ENCODE measurements at regions not wholly inside any gene's neighbourhood (a gene's known extent, or its start where the extent isn't known, plus 50 kb on each side); places are given as distances from the start of the nearest gene placed in this dataset.
"Not testable (repeated sequence)": the region's sequence is repeated elsewhere in the genome, so short reads cannot be mapped to it uniquely, and the experiment has no call there.

DNA sequence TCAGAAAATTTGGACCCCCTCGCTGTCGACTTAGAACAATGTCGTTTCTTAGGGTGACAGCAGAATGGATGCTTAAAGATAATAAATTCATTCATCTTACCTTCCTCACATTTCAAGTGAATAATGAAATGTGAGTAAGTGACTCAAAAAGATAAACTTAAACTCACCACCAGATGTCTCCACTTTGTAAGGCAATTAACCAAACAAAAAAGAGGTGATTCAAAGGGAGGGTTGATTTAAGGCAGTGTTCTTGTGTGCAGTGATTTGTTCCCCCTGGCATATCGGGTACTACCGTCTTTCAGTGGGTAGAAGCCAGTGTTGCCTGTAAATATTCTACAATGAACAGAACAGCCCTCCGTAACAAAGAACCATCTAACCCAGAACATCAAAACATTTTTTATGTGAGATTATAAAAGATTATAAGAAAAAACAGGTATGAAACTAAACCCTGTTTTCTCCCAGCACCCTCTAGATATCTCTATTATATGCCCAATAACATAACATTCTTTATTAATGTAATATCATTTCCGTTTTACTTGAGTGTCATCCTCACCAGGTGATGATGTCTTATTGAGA, 589.7 kb downstream of the CBLN4 start:
- DNase-seq (ENCODE audit: low read depth): no peak

DNA sequence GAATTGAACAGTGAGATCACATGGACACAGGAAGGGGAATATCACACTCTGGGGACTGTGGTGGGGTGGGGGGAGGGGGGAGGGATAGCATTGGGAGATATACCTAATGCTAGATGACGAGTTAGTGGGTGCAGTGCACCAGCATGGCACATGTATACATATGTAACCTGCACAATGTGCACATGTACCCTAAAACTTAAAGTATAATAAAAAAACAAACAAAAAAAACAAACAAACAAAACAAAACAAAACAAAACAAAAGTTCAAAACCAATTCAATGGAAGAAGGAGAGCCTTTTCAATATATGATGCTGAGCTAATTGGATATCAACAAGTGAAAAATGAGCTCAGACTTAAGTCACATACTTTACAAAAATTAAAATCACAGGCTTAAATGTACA, 592.8 kb downstream of the CBLN4 start:
- DNase-seq (ENCODE audit: low read depth): not testable (repeated sequence)

- DNase-seq (ENCODE audit: low read depth): no peak
These were observed 598.4 kb downstream of the CBLN4 start for GRCh38 chr20:55406891-55407290.

GRCh38 chr20:55394592-55394991, 610.7 kb downstream of the CBLN4 start:
- DNase-seq (ENCODE audit: low read depth): no peak

DNA sequence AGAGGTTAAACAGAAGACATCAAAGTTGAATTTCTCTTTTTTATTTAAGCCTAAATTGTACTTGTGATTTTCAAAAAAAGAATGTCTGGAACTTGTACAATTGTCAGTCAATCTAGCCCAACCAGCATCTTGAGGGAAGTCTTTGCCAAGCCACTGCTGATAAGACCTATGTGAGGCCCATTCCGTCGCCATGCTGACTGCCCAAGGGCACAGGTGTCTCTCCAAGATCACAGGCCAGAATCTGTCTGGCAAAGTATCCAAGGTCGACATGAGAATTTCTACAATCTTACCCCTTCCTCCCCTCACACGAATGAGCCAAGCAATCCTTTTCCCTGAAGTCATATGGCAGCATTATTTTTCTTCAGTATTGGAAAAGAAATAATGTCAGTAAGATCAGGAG, 614.5 kb downstream of the CBLN4 start:
- no peak for DNase-seq (ENCODE audit: low read depth)

GRCh38 chr20:55386686-55387085, 618.6 kb downstream of the CBLN4 start:
- DNase-seq (ENCODE audit: low read depth): peak; percentile 39

DNA sequence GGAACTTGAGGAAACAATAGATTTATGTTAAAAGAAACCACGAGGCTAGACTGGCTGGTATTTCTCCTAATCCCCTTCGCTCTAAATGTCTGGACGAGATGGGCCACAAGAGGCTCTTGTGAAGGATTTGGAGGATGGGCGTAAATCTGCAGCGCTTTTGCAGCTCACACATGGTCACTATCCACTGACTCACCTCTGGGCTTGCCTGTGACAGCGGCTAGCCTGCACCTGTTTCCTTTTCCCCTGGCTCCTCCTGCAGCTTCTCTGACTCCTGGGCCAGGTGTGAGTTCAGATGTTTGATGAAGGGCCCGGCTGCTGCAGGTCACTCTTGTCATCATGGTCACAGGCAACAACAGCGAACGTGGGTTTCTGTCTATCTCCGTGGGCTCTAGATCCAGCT, 629.4 kb downstream of the CBLN4 start:
- DNase-seq (ENCODE audit: low read depth): no peak

- no peak for DNase-seq (ENCODE audit: low read depth)
These were observed 639.6 kb downstream of the CBLN4 start for GRCh38 chr20:55365745-55366144.

GRCh38 chr20:55360895-55361294, 644.4 kb downstream of the CBLN4 start:
- no peak for DNase-seq (ENCODE audit: low read depth)

DNA sequence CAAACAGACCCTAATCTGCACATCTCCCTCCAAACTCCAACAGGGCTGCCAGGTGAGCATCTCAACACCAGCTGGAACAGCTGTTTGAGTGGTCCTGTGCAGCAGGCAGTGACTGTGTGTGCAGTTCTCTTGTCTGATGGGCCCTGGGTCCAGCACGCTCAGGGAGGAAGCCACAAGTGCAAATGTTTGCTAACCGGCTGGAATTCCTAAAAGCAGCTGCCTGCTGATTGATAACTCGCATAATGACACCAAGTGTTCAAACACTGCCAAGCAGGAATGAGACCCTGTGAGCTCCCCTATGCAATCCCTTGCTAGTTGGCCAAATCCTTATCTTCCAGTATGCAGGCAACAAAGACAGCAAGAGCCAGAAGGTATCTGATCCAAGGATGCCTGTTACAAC, 650.6 kb downstream of the CBLN4 start:
- peak; percentile 7 for DNase-seq (ENCODE audit: low read depth)

DNA sequence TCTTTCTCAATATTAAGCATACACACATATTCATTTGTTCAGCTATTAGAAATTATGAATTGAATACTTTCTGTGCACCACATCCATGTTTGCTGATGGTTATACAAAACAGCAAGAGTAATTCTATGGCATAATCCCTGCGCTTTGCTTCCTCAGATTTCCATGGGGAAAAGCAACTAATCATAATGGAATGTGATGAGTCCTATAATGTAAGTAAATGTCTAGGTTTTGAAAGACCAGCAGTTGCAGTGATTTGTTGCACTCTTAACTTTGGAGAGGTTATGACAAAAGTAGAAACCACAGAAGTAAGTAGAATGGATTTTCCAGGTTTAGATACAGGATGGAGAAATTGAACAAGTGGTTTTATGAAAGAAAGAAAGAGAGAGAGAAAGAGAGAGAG, 652.1 kb downstream of the CBLN4 start:
- DNase-seq (ENCODE audit: low read depth): peak; percentile 36

DNA sequence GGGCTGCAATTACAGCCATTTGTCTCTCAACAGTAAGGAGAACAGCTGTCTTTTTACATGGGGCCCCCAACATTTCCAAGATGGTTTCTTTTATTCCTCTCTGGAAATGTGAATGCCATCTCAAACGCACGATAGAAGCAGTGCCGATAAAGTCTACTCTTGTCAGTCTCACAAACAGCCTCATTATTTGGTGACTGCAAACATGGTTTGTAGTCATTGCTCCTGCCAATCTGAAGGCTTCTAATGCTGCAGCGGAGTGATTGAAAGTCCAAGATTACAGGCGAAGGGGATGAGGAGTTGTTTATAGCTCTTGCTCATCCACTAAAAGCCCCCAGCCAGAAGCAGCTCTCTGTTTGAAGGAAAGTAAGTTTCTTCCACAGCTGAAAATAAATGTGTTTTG, 657.1 kb downstream of the CBLN4 start:
- no peak for DNase-seq (ENCODE audit: low read depth)

- DNase-seq (ENCODE audit: low read depth): no peak
These were observed 662.5 kb downstream of the CBLN4 start for GRCh38 chr20:55342822-55343221.

DNA sequence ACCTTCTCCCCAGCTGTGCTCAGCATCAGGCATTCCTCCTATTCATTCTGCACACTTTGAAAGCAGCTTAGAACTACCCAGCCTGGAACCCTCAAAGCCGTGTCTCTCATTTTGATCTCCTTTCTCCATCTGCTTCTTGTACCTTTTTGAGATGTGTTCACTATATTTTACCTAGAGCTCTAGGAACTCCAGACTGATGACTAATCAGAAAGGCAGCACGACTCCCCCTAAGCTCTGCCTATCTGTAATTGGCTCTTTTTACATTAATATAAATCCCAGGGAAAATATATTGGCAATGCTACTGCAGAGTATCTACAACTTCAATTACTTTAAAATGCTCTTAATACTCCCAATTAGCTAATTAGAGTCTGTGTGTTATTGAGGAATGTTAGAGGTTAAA, 671.5 kb downstream of the CBLN4 start:
- DNase-seq (ENCODE audit: low read depth): peak; percentile 17

GRCh38 chr20:55329108-55329507, 676.2 kb downstream of the CBLN4 start:
- no peak for DNase-seq (ENCODE audit: low read depth)

DNA sequence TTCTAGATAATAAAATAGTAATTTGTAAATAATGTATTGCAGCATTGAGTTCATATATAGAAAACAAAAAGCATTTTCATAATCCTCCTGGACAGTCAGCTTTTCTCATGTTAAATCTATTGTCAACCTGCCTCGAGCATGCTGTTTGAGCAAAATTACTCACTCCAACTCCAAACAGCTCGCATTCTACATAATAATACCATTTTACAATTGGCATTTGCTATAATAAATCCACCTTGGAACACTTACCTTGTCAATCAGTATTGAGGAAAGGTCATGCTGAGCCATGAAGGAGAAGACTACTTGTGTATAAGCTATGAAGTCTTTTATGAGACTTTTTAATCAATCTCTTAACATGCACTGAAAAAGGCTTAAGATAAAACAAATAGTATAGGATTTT, 682.6 kb downstream of the CBLN4 start:
- no peak for DNase-seq (ENCODE audit: low read depth)

GRCh38 chr20:55316753-55317152, 688.6 kb downstream of the CBLN4 start:
- DNase-seq (ENCODE audit: low read depth): no peak

GRCh38 chr20:55310844-55311243, 694.5 kb downstream of the CBLN4 start:
- not testable (repeated sequence) for DNase-seq (ENCODE audit: low read depth)

DNA sequence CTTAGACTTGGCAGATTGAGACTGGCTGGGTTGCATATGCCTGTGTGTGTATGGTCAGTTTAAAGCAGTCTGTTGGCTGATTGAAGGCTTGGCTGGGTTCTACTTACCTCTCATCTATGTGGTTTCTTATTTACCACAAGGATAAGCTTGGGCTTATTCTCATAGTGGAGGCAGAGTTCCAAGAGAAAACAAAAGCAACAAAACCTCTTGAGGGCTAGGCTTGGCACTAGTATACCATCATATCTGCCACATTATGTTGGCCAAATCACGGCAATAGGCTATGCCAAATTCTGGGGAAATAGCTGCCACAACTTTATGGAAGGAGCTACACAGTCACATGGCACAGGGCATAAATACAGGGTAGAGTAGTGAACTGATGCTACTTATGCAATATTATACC, 714.1 kb downstream of the CBLN4 start:
- no peak for DNase-seq (ENCODE audit: low read depth)

DNA sequence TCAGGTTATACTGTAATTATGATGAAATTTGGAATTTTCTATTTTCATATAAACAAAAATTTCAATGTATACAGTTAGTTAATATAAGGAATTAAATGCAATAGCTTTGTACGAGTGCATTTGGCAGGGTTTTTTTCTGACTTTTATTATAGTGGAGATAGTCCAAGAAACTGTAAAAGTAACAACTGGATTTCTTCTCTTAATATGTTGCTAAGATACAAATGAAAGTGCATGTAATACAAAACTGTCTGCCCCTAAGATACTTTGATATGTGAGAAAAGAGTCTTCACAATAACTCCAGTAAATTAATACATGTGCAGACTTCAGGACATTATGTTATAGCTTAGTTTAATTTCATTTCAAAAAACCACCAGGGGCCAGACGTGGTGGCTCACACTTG, 721.4 kb downstream of the CBLN4 start:
- DNase-seq (ENCODE audit: low read depth): no peak

DNA sequence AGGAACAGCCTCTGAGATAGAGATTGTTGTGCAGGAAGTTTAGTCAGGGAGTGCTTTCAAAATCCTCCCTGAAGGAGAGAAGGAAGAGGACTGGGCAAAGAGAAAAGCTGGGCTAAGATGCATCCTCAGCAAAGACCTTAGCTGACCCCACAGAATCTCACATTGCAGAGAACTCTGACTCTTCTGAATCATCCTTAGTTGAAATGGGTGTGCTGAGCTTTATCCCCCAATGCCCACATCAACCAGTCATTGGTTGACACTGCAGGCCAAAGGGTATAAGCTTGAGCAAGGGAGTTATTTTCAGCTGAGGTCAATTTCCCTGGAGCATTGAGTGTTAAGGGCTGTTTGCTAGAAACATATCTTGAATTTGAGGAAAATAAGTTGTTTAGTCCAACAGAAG, 732.2 kb downstream of the CBLN4 start:
- DNase-seq (ENCODE audit: low read depth): no peak

GRCh38 chr20:55271371-55271770, 733.9 kb downstream of the CBLN4 start:
- DNase-seq (ENCODE audit: low read depth): peak; percentile 4

DNA sequence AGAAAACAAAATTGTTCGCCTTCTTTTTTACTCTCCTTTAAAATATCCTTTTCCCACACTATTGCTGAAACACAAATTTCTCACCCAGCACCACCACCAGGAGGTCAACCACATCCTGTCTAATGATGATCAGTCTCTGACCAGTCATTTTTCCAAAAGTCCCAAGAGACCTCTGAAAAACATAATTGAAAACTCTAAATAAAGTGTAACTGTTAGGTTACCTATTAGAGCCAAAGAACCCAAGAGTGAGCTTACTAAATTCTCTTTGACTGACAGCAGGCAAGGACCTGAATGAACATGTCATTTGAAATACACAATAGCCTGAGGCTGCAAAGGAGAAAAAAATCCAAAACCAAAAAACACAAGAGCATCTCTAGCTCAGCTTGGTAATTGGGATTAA, 735.4 kb downstream of the CBLN4 start:
- DNase-seq (ENCODE audit: low read depth): peak; percentile 50

DNA sequence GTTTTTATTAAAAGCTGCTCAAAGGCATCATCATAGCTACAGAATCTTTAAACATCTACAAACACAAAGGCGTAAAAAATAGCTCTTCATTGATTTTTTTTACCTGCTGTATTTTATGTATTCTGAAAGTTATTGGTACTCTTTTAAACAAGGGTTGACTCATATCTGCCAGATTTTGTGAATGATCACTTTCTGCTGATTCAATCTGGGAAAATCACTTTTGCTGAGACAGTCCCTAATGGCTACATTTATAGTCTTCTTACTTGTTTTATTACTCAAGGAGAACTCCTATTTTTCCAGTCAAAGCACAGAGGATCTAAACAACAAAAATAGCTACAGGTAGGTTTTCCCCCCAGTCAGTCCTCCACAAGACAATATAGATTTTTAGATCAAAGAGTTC, 739.0 kb downstream of the CBLN4 start:
- DNase-seq (ENCODE audit: low read depth): no peak
